ENCODE measurements at regions not wholly inside any gene's neighbourhood (a gene's known extent, or its start where the extent isn't known, plus 50 kb on each side); places are given as distances from the start of the nearest gene placed in this dataset.

DNA sequence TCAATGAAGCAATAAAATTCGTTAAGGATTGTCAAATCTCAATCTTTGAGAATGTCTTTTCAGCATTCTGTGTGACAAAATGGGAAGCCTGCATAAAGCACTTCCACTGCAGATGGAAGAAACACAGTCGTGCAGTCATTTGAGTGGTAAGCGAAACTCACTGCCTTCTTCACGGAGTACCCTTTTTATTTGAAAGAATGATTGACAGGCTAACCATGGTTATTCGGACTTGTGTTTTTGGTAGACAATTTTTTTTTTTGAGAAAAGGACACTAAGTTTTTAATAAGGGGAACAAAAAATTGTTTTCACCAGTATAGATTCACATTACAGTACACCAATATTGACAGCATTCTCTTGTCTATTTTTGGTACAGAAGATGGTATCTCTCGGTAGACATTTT is 86.9 kb upstream of the MSX1 start:
- DNase-seq (no peak), ATAC-seq (no peak)
- 84% methylated on average over 6 of the region's 6 CpGs for WGBS
- intact Hi-C loops (cut with DNase I): no loop called here
- H3K4me3 ChIP-seq (ENCODE audit: low read length): no peak overlapping the region
- H3K27me3 ChIP-seq (ENCODE audit: control insufficient read depth, insufficient read depth): no peaks in the 10 kb centered on the region
- H3K27ac ChIP-seq (ENCODE audit: low read length): no peak overlapping the region
- H3K4me1 ChIP-seq (ENCODE audit: control insufficient read depth, insufficient read depth, low read length): no peaks in the 10 kb centered on the region
- no peaks in the 10 kb centered on the region for H3K9me3 ChIP-seq (ENCODE audit: control insufficient read depth, low read length)

DNA sequence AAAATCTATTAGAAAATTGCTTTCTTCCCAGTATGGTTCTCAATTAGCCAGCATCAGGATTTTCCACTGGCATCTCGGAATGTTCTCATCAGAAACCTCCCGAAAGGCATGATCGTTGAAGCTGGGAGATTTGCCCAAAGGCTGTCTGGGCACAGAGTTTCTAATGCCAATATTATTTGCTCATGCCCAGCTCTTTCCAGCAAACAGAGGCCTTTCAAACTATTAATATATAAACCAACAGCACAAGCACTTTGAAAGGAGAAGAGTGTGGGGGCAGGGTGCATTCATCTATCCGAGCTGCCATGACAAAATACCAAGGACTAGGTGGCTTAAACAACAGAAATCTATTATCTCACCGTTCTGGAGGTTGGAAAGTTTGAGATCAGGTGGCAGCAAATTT is 88.3 kb upstream of the MSX1 start:
- no peaks in the 10 kb centered on the region for H3K9me3 ChIP-seq (ENCODE audit: control insufficient read depth, low read length)
- no peaks in the 10 kb centered on the region for H3K4me1 ChIP-seq (ENCODE audit: control insufficient read depth, insufficient read depth, low read length)
- ATAC-seq (no peak), DNase-seq (no peak)
- H3K27me3 ChIP-seq (ENCODE audit: control insufficient read depth, insufficient read depth): no peaks in the 10 kb centered on the region
- H3K27ac ChIP-seq (ENCODE audit: low read length): no peak overlapping the region
- H3K4me3 ChIP-seq (ENCODE audit: low read length): no peak overlapping the region
- WGBS: 79% methylated on average over 5 of the region's 5 CpGs
- intact Hi-C loops (cut with DNase I): no loop called here

DNA sequence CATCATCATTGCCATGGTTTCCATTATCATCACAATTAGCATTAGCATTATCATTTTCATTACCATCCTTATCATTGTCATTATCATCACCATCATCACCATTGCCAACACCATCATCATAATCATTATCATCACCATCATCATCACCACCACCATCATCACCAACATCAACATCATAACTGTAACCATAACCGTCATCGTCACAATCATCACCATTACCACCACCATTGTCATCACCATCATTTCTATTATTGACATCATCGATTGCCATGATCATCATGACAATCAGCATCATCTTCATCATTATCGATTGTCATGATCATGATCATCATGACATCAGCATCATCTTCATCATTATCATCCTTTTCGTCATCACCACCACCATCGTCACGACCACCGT is 88.9 kb upstream of the MSX1 start:
- 97% methylated on average over 8 of the region's 8 CpGs for WGBS

DNA sequence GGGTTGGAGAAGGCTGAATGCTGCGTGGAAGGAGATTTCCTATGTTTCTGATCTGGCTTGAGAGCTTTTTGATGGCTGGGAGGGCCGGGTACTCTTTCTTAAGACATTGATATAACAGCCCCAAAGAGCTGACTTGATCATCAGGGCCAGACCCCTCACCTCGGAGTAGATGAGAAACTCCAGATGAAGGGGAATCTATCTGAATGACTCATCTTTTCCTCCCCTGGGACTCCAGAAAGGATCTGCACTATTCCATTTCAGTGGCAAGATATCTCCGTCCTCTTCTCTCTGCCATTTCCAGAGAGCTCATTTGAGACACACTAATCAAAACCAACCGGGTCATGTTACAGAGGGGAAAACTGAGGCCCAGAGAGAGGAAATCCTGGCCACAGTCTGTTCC is 92.9 kb upstream of the MSX1 start:
- no peak overlapping the region for H3K27ac ChIP-seq (ENCODE audit: low read length)
- no peaks in the 10 kb centered on the region for H3K9me3 ChIP-seq (ENCODE audit: control insufficient read depth, low read length)
- 53% methylated on average over 5 of the region's 5 CpGs for WGBS
- intact Hi-C loops (cut with DNase I): no loop called here
- no peaks in the 10 kb centered on the region for H3K4me1 ChIP-seq (ENCODE audit: control insufficient read depth, insufficient read depth, low read length)
- ATAC-seq: no peak
- H3K27me3 ChIP-seq (ENCODE audit: control insufficient read depth, insufficient read depth): no peaks in the 10 kb centered on the region
- no peak overlapping the region for H3K4me3 ChIP-seq (ENCODE audit: low read length)
- no peak for DNase-seq

More for the DNA sequence above, 88.9 kb upstream of the MSX1 start:
- no peaks in the 10 kb centered on the region for H3K4me1 ChIP-seq (ENCODE audit: control insufficient read depth, insufficient read depth, low read length)
- no peak overlapping the region for H3K27ac ChIP-seq (ENCODE audit: low read length)
- no peak for ATAC-seq
- no peaks in the 10 kb centered on the region for H3K9me3 ChIP-seq (ENCODE audit: control insufficient read depth, low read length)
- H3K27me3 ChIP-seq (ENCODE audit: control insufficient read depth, insufficient read depth): no peaks in the 10 kb centered on the region
- H3K4me3 ChIP-seq (ENCODE audit: low read length): no peak overlapping the region
- intact Hi-C loops (cut with DNase I): no loop called here
- DNase-seq: no peak

DNA sequence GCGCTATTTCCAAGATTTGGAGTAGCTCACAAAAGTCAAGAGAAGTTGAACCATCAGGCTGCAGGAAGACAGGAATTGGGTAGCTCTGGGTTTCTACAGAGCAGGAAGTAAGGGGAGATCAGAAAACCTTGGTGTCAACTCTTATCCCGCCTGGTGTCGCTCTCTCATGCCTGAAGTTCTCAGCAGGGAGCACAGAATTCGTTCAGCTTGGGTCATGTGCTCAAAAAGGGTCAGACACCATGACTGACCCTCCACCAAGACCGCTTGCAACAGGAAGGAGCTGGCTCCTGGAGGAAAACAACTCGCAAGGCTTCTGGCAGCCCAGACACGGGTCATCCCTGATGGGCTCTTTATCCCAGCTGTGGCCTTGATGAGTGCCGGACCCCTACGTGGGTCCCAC is 93.7 kb upstream of the MSX1 start:
- H3K27me3 ChIP-seq (ENCODE audit: control insufficient read depth, insufficient read depth): no peaks in the 10 kb centered on the region
- WGBS: 69% methylated on average over 9 of the region's 9 CpGs
- H3K4me3 ChIP-seq (ENCODE audit: low read length): no peak overlapping the region
- H3K27ac ChIP-seq (ENCODE audit: low read length): no peak overlapping the region
- no peaks in the 10 kb centered on the region for H3K4me1 ChIP-seq (ENCODE audit: control insufficient read depth, insufficient read depth, low read length)
- DNase-seq (no peak), ATAC-seq (no peak)
- intact Hi-C loops (cut with DNase I): no loop called here
- H3K9me3 ChIP-seq (ENCODE audit: control insufficient read depth, low read length): no peaks in the 10 kb centered on the region

DNA sequence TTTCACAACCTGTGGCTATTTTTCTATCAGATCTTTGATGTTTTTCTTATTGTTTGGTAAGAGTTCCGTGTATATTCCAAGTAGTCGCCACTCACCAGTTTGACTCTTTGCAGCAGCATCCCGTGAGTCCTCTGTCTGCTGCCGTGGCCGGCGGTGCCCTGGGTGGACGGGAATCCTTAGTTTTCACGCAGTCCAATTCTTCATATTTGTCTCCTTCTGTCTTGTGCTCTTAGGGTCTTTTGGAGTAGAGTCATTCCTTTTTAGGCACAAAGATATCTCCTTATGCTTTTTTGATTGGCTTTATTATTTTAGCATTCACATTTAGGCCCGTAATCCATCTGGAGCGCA is 94.9 kb upstream of the MSX1 start:
- no peak for DNase-seq
- WGBS: 95% methylated on average over 10 of the region's 10 CpGs
- intact Hi-C loops (cut with DNase I): no loop called here
- H3K4me3 ChIP-seq (ENCODE audit: low read length): no peak overlapping the region
- H3K27me3 ChIP-seq (ENCODE audit: control insufficient read depth, insufficient read depth): no peaks in the 10 kb centered on the region
- no peak for ATAC-seq
- H3K4me1 ChIP-seq (ENCODE audit: control insufficient read depth, insufficient read depth, low read length): no peaks in the 10 kb centered on the region
- no peak overlapping the region for H3K27ac ChIP-seq (ENCODE audit: low read length)
- no peaks in the 10 kb centered on the region for H3K9me3 ChIP-seq (ENCODE audit: control insufficient read depth, low read length)

DNA sequence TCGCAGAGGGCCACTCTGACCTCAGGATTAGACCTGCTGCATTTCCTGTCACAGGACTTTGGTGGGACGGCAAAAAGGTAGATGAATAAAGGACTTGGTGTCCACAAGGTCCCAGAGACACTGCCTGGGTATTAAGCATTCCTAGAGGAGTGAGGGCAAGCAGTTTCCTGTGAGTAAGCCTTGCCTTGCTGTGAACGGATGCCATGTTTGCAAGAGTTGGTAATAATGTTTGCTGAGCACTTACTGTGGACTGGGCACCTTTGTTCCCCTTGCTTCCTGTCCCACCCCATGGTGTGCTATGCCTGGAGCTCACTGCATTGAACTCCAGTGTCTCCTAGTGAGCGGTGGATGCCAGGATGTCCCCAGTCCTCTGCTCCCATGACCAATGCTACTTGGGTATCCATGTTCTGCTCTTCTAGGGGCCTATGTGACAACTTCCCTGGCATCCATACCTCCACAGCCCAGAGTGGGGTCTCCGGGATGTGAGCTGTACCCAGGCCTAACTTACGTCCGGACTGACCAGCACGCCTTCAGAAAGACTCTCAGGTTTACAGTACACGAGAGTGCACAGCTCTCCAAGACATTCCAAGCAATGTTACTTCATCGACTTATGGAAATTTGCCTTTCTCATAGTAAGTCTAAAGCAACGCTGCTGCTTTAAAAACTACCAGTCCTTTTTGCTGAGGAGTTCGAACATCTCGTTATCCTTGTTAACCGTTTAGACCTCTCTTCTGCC is 95.5 kb upstream of the MSX1 start:
- DNase-seq: no peak
- Histone ChIP-seq H3K27ac (ENCODE audit: low read length) (no peak overlapping the region), H3K4me1 (ENCODE audit: control insufficient read depth, insufficient read depth, low read length) (no peaks in the 10 kb centered on the region), H3K4me3 (ENCODE audit: low read length) (no peak overlapping the region), H3K27me3 (ENCODE audit: control insufficient read depth, insufficient read depth) (no peaks in the 10 kb centered on the region), H3K9me3 (ENCODE audit: control insufficient read depth, low read length) (no peaks in the 10 kb centered on the region)
- no peak for ATAC-seq
- 69% methylated on average over 14 of the region's 14 CpGs for WGBS
- intact Hi-C loops (cut with DNase I): no loop called here

DNA sequence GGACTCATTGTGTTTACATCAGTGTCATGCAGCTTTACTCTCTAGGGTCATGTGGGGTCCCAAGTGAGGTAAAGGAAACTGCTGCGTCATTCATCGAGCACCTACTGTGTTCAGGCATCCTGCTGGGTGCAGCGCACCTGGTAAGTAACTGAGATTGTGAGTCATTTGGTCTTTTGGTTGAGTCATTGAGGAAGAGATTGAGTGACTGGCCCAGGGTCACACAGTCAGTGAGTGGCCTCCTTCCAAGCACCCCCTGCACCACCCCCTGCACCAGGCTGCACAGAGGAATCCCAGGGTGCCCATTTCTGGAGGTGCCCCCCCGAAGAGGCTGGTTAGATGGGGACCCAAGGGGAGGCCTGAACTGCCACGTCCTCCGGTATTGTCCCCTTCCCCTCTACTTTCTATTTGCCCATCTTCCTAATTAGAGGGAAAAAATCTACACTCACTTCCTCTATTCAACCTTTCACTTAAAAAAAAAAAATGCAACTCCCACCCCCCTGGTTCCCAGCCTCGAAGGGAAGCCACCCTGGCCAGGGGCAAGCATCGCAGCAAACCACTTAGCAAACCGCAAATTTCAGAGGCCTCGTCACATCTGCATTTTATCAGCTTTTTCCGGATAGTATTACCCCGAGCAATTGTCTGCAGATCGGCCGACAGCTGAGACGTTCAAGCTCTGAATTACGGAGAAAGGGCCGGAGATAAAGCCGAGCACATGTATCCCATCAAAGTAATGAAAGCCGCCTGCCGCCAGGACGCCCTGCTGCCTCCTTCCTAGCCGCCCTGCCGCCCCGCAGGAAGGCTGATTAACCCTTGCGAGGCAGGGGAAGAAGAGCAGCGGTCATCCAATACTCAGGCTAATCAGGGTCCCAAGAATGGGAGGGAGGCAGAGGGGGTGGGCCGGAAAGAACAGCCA is 96.3 kb upstream of the MSX1 start:
- Histone ChIP-seq H3K4me1 (ENCODE audit: control insufficient read depth, insufficient read depth, low read length) (no peaks in the 10 kb centered on the region), H3K27ac (ENCODE audit: low read length) (no peak overlapping the region), H3K4me3 (ENCODE audit: low read length) (no peak overlapping the region), H3K9me3 (ENCODE audit: control insufficient read depth, low read length) (no peaks in the 10 kb centered on the region), H3K27me3 (ENCODE audit: control insufficient read depth, insufficient read depth) (no peaks in the 10 kb centered on the region)
- WGBS: 25% methylated on average over 27 of the region's 27 CpGs
- intact Hi-C loops (cut with DNase I): no loop called here
- ATAC-seq (no peak), DNase-seq (no peak)

DNA sequence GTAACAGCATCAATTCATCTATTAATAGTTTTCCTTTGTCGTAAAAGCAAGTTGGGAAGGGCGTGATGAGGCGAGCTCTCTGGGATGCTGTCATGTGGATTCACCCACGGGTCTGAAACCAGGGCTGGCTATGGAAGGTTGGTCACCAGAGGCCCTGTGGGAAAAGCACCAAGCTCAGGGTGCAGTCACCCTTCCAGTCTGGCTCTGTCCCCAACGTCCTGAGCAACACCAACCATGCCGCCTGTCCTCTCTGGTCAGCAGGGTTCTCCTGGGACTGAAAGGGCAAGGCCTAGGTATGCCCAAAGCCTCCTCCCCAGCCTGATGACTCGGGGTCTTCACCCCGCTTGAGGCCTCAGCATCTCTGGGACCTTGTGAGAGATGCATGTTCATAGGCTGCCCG is 97.2 kb upstream of the MSX1 start:
- no peak for ATAC-seq
- WGBS: 88% methylated on average over 9 of the region's 9 CpGs

DNA sequence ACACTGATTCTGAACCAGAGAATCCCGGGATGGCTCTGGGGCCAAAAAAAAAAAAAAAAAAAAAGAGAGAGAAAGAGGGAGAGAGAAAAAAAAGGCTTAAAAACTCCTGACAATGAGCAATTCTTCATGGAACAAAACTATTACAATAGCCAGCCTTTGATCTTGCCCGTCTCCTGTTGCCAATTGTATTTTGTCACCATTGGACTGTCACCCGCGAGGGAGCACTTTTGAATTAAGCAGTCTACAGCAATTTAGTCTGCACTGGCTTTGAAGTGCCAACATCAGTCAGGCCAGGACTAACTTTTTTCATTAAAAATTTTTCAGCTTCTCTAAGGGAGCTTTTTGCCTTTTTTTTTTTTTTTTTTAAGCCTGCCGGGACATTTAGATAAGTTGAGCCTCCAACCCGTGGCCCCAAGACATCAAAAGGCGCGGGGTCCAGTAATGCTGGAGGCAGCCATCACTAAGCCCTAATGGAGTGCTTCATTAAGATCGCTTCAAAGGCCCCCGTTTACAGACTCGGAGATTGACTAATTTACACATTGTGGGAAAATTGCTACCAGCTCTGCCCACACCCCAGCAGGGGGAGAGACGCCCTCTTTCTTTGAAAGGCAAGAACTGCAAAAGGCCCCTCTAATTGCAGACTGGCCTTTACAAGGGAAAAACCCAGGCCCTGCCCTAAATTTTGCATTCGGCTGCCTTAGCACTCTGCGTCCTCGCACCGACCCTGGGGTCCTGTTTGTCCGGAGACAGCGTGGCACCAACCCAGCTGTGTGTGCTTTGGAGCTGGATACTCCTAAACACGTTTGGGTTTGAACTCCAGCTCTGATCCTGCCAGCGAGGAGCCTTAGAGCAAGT is 98.1 kb upstream of the MSX1 start:
- ATAC-seq: no peak
- 59% methylated on average over 20 of the region's 20 CpGs for WGBS
- H3K27ac ChIP-seq (ENCODE audit: low read length): no peak overlapping the region
- H3K4me1 ChIP-seq (ENCODE audit: control insufficient read depth, insufficient read depth, low read length): no peaks in the 10 kb centered on the region
- no peaks in the 10 kb centered on the region for H3K27me3 ChIP-seq (ENCODE audit: control insufficient read depth, insufficient read depth)
- intact Hi-C loops (cut with DNase I): no loop called here
- no peaks in the 10 kb centered on the region for H3K9me3 ChIP-seq (ENCODE audit: control insufficient read depth, low read length)
- DNase-seq: no peak
- no peak overlapping the region for H3K4me3 ChIP-seq (ENCODE audit: low read length)

More for the DNA sequence above, 97.2 kb upstream of the MSX1 start:
- no peaks in the 10 kb centered on the region for H3K27me3 ChIP-seq (ENCODE audit: control insufficient read depth, insufficient read depth)
- H3K9me3 ChIP-seq (ENCODE audit: control insufficient read depth, low read length): no peaks in the 10 kb centered on the region
- no peak overlapping the region for H3K4me3 ChIP-seq (ENCODE audit: low read length)
- no peak for DNase-seq
- no peaks in the 10 kb centered on the region for H3K4me1 ChIP-seq (ENCODE audit: control insufficient read depth, insufficient read depth, low read length)
- intact Hi-C loops (cut with DNase I): no loop called here
- no peak overlapping the region for H3K27ac ChIP-seq (ENCODE audit: low read length)

DNA sequence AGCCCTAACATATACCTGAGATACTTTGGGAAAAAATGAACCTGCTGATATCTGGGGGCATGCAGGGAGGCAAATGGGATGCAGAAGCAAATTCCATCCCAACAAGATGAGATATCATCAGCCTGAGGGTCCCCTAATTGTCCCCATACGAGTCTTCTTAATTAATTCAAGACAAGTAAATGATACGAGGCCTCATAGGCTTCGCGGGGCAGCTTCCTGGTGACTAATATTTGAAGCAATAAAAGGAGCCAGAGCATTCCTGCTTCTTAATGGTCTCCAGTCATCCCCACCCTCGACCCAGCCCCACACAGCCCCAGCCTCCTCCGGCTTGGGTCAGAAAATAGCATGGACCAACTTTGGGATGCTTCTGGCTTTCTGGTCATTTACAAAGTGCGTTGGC is 99.6 kb upstream of the MSX1 start:
- Histone ChIP-seq H3K4me1 (ENCODE audit: control insufficient read depth, insufficient read depth, low read length) (no peaks in the 10 kb centered on the region), H3K9me3 (ENCODE audit: control insufficient read depth, low read length) (no peaks in the 10 kb centered on the region), H3K27me3 (ENCODE audit: control insufficient read depth, insufficient read depth) (no peaks in the 10 kb centered on the region), H3K27ac (ENCODE audit: low read length) (no peak overlapping the region), H3K4me3 (ENCODE audit: low read length) (no peak overlapping the region)
- WGBS: 83% methylated on average over 7 of the region's 7 CpGs
- DNase-seq (no peak), ATAC-seq (no peak)
- intact Hi-C loops (cut with DNase I): no loop called here

All from right cardiac atrium (tissue), 5 donors.